Endothelial cell of umbilical vein (primary cell): ENCODE measurements at regions not wholly inside any gene's neighbourhood (a gene's known extent, or its start where the extent isn't known, plus 50 kb on each side); places are given as distances from the start of the nearest gene placed in this dataset.

Experiments
- CTCF ChIP-seq, 2 donors: IDR thresholded peaks; 1 replicate in 1 of 2; 2 replicates in 1 of 2; pipeline ENCODE4 v1.5.1; 2011; ENCODE audit warnings: low read length in 2 of 2, mild to moderate bottlenecking in 2 of 2, moderate library complexity in 2 of 2, control low read depth in 1 of 2, inconsistent platforms in 1 of 2, low read depth in 1 of 2; ENCODE audit not compliant: insufficient read depth in 1 of 2; ENCODE audit errors: extremely low read depth in 1 of 2
- FOS ChIP-seq: IDR thresholded peaks from 2 replicates; pipeline ENCODE4 v1.6.1; 2011; ENCODE audit warnings: mild to moderate bottlenecking, low read length, moderate library complexity, borderline replicate concordance; ENCODE audit not compliant: insufficient read depth
- JUN ChIP-seq: IDR thresholded peaks from 2 replicates; pipeline ENCODE4 v1.6.1; 2011; ENCODE audit warnings: borderline replicate concordance, low read depth; ENCODE audit not compliant: insufficient read length, insufficient read depth
- POLR2A ChIP-seq: IDR thresholded peaks from 2 replicates; pipeline ENCODE4 v1.6.1; 2012; ENCODE audit warnings: low read depth, mild to moderate bottlenecking, control low read depth, low read length
- POLR2AphosphoS5 ChIP-seq: IDR thresholded peaks from 2 replicates; pipeline ENCODE4 v1.6.1; 2012; ENCODE audit warnings: low read depth, mild to moderate bottlenecking, control low read depth, low read length, moderate library complexity; ENCODE audit not compliant: insufficient read depth
- TF ChIP-seq, protein P1 (sequence below): IDR thresholded peaks from 2 replicates; pipeline ENCODE4 v1.6.1; 2011; ENCODE audit not compliant: insufficient read depth, insufficient read length

DNA sequence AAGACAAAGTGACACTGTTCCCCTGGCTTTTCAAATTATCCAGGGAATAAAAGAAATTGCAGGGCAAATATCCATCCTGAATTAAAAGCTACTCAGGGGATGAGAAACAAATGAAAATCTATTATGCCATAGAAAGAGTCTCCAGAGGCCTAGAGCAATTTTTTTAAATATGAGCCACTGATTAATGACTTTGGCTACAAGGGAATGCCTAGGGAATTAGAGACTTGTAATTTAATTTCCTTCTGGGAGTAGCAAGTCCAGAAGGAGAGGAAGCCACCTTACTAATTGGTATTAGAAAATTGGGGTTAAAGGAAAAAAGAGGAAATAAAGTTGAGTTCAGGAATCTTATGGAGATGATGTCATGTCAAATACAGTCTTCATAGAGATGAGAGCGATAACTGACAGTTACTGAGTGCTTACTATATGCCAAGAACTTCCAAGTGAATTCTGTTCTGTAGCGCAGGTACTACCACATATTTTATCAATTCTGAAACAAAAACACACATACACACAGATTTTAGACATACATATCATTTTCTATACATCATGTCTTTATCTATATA, 304.4 kb downstream of the DUSP6 start:
- TF ChIP-seq CTCF (IDR thresholded peaks at IDR 0.05; ENCODE audit: extremely low read depth in 1 of 2, insufficient read depth in 1 of 2, low read depth in 1 of 2, low read length in 2 of 2), result no peak
- no peak for TF ChIP-seq FOS
- TF ChIP-seq POLR2A, result no peak
- TF ChIP-seq POLR2AphosphoS5, result no peak
- TF ChIP-seq, protein P1, sequence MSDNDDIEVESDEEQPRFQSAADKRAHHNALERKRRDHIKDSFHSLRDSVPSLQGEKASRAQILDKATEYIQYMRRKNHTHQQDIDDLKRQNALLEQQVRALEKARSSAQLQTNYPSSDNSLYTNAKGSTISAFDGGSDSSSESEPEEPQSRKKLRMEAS, result no peak
- no peak for TF ChIP-seq JUN
